Ishikawa (cell line): ENCODE measurements at regions not wholly inside any gene's neighbourhood (a gene's known extent, or its start where the extent isn't known, plus 50 kb on each side); places are given as distances from the start of the nearest gene placed in this dataset.

Experiments
- CEBPB ChIP-seq: IDR thresholded peaks from 2 replicates; pipeline ENCODE4 v1.6.1; 2012
- CREB1 ChIP-seq: IDR thresholded peaks from 2 replicates; pipeline ENCODE4 v1.6.1; 2012; ENCODE audit warnings: low read depth
- EGR1 ChIP-seq: IDR thresholded peaks from 2 replicates; pipeline ENCODE4 v1.6.1; 2012
- EP300 ChIP-seq: IDR thresholded peaks from 2 replicates; pipeline ENCODE4 v1.6.1; 2012; ENCODE audit warnings: borderline replicate concordance
- FOXM1 ChIP-seq: IDR thresholded peaks from 2 replicates; pipeline ENCODE4 v1.6.1; 2012; ENCODE audit warnings: low read depth, borderline replicate concordance
- MAX ChIP-seq: IDR thresholded peaks from 2 replicates; pipeline ENCODE4 v1.6.1; 2012
- RAD21 ChIP-seq: IDR thresholded peaks from 2 replicates; pipeline ENCODE4 v1.6.1; 2012; ENCODE audit warnings: low read depth
- TAF1 ChIP-seq: IDR thresholded peaks from 2 replicates; pipeline ENCODE4 v1.6.1; 2012; ENCODE audit warnings: low read depth, mild to moderate bottlenecking
- TEAD4 ChIP-seq: IDR thresholded peaks from 2 replicates; pipeline ENCODE4 v1.6.1; 2012
- USF1 ChIP-seq: IDR thresholded peaks from 2 replicates; pipeline ENCODE4 v1.6.1; 2012
- YY1 ChIP-seq: IDR thresholded peaks from 2 replicates; pipeline ENCODE4 v1.6.1; 2012; ENCODE audit warnings: low read depth
- ZBTB7A ChIP-seq: IDR thresholded peaks from 2 replicates; pipeline ENCODE4 v1.6.1; 2012; ENCODE audit warnings: low read depth
- TF ChIP-seq, protein P1 (sequence below): IDR thresholded peaks from 2 replicates; pipeline ENCODE4 v1.6.1; 2012; ENCODE audit warnings: low read depth, mild to moderate bottlenecking

DNA sequence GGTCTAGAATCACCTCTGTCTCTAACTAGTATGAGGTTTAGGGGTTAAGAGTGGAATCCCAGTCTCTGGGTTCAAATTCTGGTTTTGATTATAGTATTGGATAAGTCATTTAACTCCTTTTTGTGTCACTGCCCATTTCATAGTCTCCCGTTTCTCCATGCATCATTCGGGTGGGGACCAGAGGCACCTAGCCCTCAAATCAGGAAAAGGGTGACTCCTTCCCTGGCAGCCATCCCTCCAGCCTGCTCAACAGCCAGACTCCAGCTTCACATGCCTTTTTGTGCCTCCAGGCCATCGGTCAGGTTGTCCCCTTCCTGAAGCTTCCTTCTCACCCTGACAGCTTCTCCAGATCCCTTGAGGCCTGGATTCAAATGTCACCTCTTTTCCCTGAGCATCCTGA lies 139.8 kb downstream of the DHX35 start:
- TF ChIP-seq, protein P1, sequence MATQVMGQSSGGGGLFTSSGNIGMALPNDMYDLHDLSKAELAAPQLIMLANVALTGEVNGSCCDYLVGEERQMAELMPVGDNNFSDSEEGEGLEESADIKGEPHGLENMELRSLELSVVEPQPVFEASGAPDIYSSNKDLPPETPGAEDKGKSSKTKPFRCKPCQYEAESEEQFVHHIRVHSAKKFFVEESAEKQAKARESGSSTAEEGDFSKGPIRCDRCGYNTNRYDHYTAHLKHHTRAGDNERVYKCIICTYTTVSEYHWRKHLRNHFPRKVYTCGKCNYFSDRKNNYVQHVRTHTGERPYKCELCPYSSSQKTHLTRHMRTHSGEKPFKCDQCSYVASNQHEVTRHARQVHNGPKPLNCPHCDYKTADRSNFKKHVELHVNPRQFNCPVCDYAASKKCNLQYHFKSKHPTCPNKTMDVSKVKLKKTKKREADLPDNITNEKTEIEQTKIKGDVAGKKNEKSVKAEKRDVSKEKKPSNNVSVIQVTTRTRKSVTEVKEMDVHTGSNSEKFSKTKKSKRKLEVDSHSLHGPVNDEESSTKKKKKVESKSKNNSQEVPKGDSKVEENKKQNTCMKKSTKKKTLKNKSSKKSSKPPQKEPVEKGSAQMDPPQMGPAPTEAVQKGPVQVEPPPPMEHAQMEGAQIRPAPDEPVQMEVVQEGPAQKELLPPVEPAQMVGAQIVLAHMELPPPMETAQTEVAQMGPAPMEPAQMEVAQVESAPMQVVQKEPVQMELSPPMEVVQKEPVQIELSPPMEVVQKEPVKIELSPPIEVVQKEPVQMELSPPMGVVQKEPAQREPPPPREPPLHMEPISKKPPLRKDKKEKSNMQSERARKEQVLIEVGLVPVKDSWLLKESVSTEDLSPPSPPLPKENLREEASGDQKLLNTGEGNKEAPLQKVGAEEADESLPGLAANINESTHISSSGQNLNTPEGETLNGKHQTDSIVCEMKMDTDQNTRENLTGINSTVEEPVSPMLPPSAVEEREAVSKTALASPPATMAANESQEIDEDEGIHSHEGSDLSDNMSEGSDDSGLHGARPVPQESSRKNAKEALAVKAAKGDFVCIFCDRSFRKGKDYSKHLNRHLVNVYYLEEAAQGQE = no peak
- TF ChIP-seq YY1 = no peak
- TF ChIP-seq FOXM1 = no peak
- no peak for TF ChIP-seq EGR1
- no peak for TF ChIP-seq EP300
- TF ChIP-seq CREB1 = no peak
- TF ChIP-seq USF1 = no peak
- no peak for TF ChIP-seq MAX
- no peak for TF ChIP-seq TAF1
- TF ChIP-seq TEAD4 = no peak
- no peak for TF ChIP-seq CEBPB
- TF ChIP-seq RAD21 = no peak
- TF ChIP-seq ZBTB7A = no peak
